H1 (cell line): ENCODE measurements at regions not wholly inside any gene's neighbourhood (a gene's known extent, or its start where the extent isn't known, plus 50 kb on each side); places are given as distances from the start of the nearest gene placed in this dataset.

ENCODE experiments used
- CTCF ChIA-PET: fragments of 300-600 bp; sonication (Branson Sonifier 250); formaldehyde crosslinking; loops from one replicate; lab custom pipeline; 2021; ENCODE audit not compliant: partially characterized antibody; lab: Charles Lee
- POLR2A ChIA-PET: fragments of 300-600 bp; sonication (Branson Sonifier 250); formaldehyde crosslinking; loops from one replicate; lab custom pipeline; 2021; ENCODE audit warnings: inconsistent platforms; ENCODE audit not compliant: partially characterized antibody; lab: Charles Lee
- DNase-seq, 2 experiments: peaks; one replicate each; pipeline versions ENCODE4 v3.0.0 to v3.0.0-alpha.2; 2010 to 2022; ENCODE audit warnings: low spot score in 2 of 2, low read depth in 1 of 2, mixed read lengths in 1 of 2
- FAIRE-seq: peaks from 2 replicates; lab custom pipeline; 2011; peaks lifted over from hg19 to GRCh38; lab: Jason Lieb, UNC
- H2AFZ ChIP-seq: 2 replicates; pipeline ENCODE4 v1.8.1; 2012; ENCODE audit warnings: low read length, inconsistent platforms
- H2AK5ac ChIP-seq: 2 replicates; pipeline ENCODE4 v1.6.1; 2013; ENCODE audit warnings: low read depth, low read length
- H2BK120ac ChIP-seq: replicated peaks from 2 replicates; pipeline ENCODE3; 2013; ENCODE audit warnings: low read depth, low read length, inconsistent platforms
- H2BK12ac ChIP-seq: 2 replicates; pipeline ENCODE4 v1.6.1; 2013; ENCODE audit warnings: low read depth, low read length
- H2BK15ac ChIP-seq: 2 replicates; pipeline ENCODE4 v1.6.1; 2013; ENCODE audit warnings: low read length
- H2BK20ac ChIP-seq: 2 replicates; pipeline ENCODE4 v1.6.1; 2013; ENCODE audit warnings: low read length
- H2BK5ac ChIP-seq: 2 replicates; pipeline ENCODE4 v1.6.1; 2013; ENCODE audit warnings: low read depth, low read length
- H3K14ac ChIP-seq: 2 replicates; pipeline ENCODE4 v1.6.1; 2013; ENCODE audit warnings: inconsistent platforms; ENCODE audit not compliant: insufficient read length
- H3K18ac ChIP-seq: 2 replicates; pipeline ENCODE4 v1.6.1; 2013; ENCODE audit warnings: low read length; ENCODE audit errors: extremely low read depth
- H3K23ac ChIP-seq: 2 replicates; pipeline ENCODE4 v1.6.1; 2013; ENCODE audit warnings: inconsistent platforms; ENCODE audit not compliant: insufficient read length
- H3K23me2 ChIP-seq: 2 replicates; pipeline ENCODE4 v1.6.1; 2013; ENCODE audit warnings: low read depth, low read length
- H3K27ac ChIP-seq: 2 replicates; pipeline ENCODE4 v1.6.1; 2011; ENCODE audit warnings: low read depth, low read length, inconsistent platforms
- H3K27me3 ChIP-seq, 4 experiments: replicated peaks in 1 of 4; 1 replicate in 1 of 4; 2 replicates in 3 of 4; pipeline versions ENCODE4 v1.6.1 to v1.8.1; 2011 to 2013; ENCODE audit warnings: low read length in 3 of 4, mild to moderate bottlenecking in 3 of 4, inconsistent platforms in 2 of 4, mixed read lengths in 2 of 4, moderate library complexity in 1 of 4; ENCODE audit not compliant: control insufficient read depth in 3 of 4, insufficient read depth in 3 of 4; ENCODE audit errors: extremely low read depth in 1 of 4
- H3K36me3 ChIP-seq, 4 experiments: 2 replicates each; pipeline versions ENCODE4 v1.6.1 to v1.8.1; 2011 to 2013; ENCODE audit warnings: mild to moderate bottlenecking in 4 of 4, low read length in 3 of 4, moderate library complexity in 2 of 4, control low read depth in 1 of 4, inconsistent platforms in 1 of 4; ENCODE audit not compliant: insufficient read depth in 4 of 4, control insufficient read depth in 2 of 4
- H3K4ac ChIP-seq: replicated peaks from 2 replicates; pipeline ENCODE3; 2013; ENCODE audit warnings: low read length, low read depth, mixed read lengths, inconsistent platforms; ENCODE audit not compliant: insufficient read length
- H3K4me1 ChIP-seq, 4 experiments: replicated peaks in 1 of 4; 1 replicate in 1 of 4; 2 replicates in 3 of 4; pipeline versions ENCODE4 v1.6.1 to v1.8.1; 2011 to 2013; ENCODE audit warnings: low read length in 3 of 4, inconsistent platforms in 2 of 4, mixed read lengths in 1 of 4; ENCODE audit not compliant: insufficient read depth in 4 of 4, control insufficient read depth in 3 of 4
- H3K4me2 ChIP-seq, 2 experiments: 2 replicates each; pipeline versions ENCODE4 v1.6.1 to v1.8.1; 2011 to 2013; ENCODE audit warnings: low read depth in 2 of 2, low read length in 2 of 2, control low read depth in 1 of 2, inconsistent platforms in 1 of 2, mild to moderate bottlenecking in 1 of 2; ENCODE audit not compliant: insufficient read depth in 1 of 2
- H3K4me3 ChIP-seq, 4 experiments: fragments of 200-600, 300-600 bp in 1 of 4; sonication (generic), shearing (Covaris generic), sonication (Bioruptor Twin) in 1 of 4; 2 replicates each; pipeline versions ENCODE4 v1.5.1 to v1.8.1; 2011 to 2016; ENCODE audit warnings: low read length in 4 of 4, low read depth in 3 of 4, control low read depth in 2 of 4, inconsistent platforms in 2 of 4, mild to moderate bottlenecking in 2 of 4, mixed read lengths in 1 of 4, moderate library complexity in 1 of 4; ENCODE audit not compliant: insufficient read depth in 2 of 4; ENCODE audit errors: extremely low read depth in 1 of 4
- H3K56ac ChIP-seq: replicated peaks from 2 replicates; pipeline ENCODE3; 2013; ENCODE audit warnings: low read depth, mild to moderate bottlenecking, mixed read lengths, low read length, inconsistent platforms; ENCODE audit not compliant: insufficient read length
- H3K79me1 ChIP-seq: 2 replicates; pipeline ENCODE4 v1.6.1; 2013; ENCODE audit warnings: low read depth, low read length, control low read depth
- H3K79me2 ChIP-seq, 2 experiments: 2 replicates each; pipeline versions ENCODE4 v1.6.1 to v1.8.1; 2012 to 2013; ENCODE audit warnings: low read length in 2 of 2, mild to moderate bottlenecking in 2 of 2, inconsistent platforms in 1 of 2; ENCODE audit not compliant: insufficient read depth in 2 of 2, control insufficient read depth in 1 of 2
- H3K9ac ChIP-seq, 4 experiments: replicated peaks in 1 of 4; 1 replicate in 1 of 4; 2 replicates in 3 of 4; pipeline versions ENCODE4 v1.6.1 to v1.8.1; 2011 to 2013; ENCODE audit warnings: low read depth in 3 of 4, low read length in 3 of 4, control low read depth in 2 of 4, mild to moderate bottlenecking in 2 of 4, moderate library complexity in 2 of 4, inconsistent platforms in 1 of 4; ENCODE audit errors: extremely low read depth in 1 of 4
- H3K9me3 ChIP-seq, 2 experiments: 2 replicates each; pipeline versions ENCODE4 v1.6.1 to v1.8.1; 2012 to 2013; ENCODE audit warnings: mild to moderate bottlenecking in 2 of 2, moderate library complexity in 2 of 2, control low read depth in 1 of 2, inconsistent platforms in 1 of 2, low read depth in 1 of 2, low read length in 1 of 2, mixed read lengths in 1 of 2; ENCODE audit not compliant: insufficient read depth in 2 of 2
- H4K20me1 ChIP-seq, 2 experiments: replicated peaks in 1 of 2; 2 replicates each; pipeline versions ENCODE3 to v1.8.1; 2011 to 2013; ENCODE audit warnings: inconsistent platforms in 2 of 2, low read length in 2 of 2, mild to moderate bottlenecking in 1 of 2; ENCODE audit not compliant: insufficient read depth in 2 of 2, control insufficient read depth in 1 of 2
- H4K5ac ChIP-seq: 2 replicates; pipeline ENCODE4 v1.6.1; 2013; ENCODE audit warnings: low read length, low read depth, mixed read lengths, inconsistent platforms; ENCODE audit not compliant: insufficient read length
- H4K8ac ChIP-seq: 2 replicates; pipeline ENCODE4 v1.8.0; 2013; ENCODE audit warnings: mild to moderate bottlenecking, moderate library complexity, low read length, inconsistent platforms; ENCODE audit not compliant: insufficient read depth; ENCODE audit errors: extremely low read depth
- H4K91ac ChIP-seq: replicated peaks from 2 replicates; pipeline ENCODE3; 2013; ENCODE audit warnings: low read length, mixed read lengths, inconsistent platforms; ENCODE audit not compliant: insufficient read length
- POLR2A ChIP-seq, 2 experiments: IDR thresholded peaks; 1 replicate in 1 of 2; 2 replicates in 1 of 2; pipeline ENCODE4 v1.6.1; 2011; ENCODE audit warnings: low read depth in 2 of 2, low read length in 2 of 2, mild to moderate bottlenecking in 2 of 2; ENCODE audit errors: control extremely low read depth in 1 of 2
- TAF7 ChIP-seq: optimal IDR thresholded peaks from 2 replicates; pipeline ENCODE3; 2011; ENCODE audit warnings: low read depth, mild to moderate bottlenecking, inconsistent platforms, low read length, moderate library complexity, borderline replicate concordance
- WGBS, 2 experiments: shearing (Covaris generic) in 1 of 2; methylation state at CpG; one replicate each; pipeline versions ENCODE4 v1.1.6 to v1.1.7; 2013 to 2015; ENCODE audit warnings: low lambda C conversion rate in 2 of 2, mixed read lengths in 2 of 2, inconsistent platforms in 1 of 2, low coverage in 1 of 2, missing lambda C conversion rate in 1 of 2; ENCODE audit not compliant: insufficient replicate concordance in 2 of 2, insufficient coverage in 1 of 2, insufficient read length in 1 of 2; ENCODE audit errors: extremely low coverage in 1 of 2, missing lambda C conversion rate in 1 of 2; 5-methylcytosine and 5-hydroxymethylcytosine counted together

GRCh38 chr12:4984344-4984743 lies 59.3 kb upstream of the KCNA5 start:
- Histone ChIP-seq H3K23me2 (no peaks in the 10 kb centered on the region), H4K20me1 (no peaks in the 10 kb centered on the region), H3K79me2 (no peaks in the 10 kb centered on the region), H2BK20ac (no peak overlapping the region), H3K36me3 (no peaks in the 10 kb centered on the region), H3K79me1 (no peaks in the 10 kb centered on the region), H2BK15ac (no peak overlapping the region), H3K4me2 (no peak overlapping the region), H3K27ac (no peak overlapping the region), H3K18ac (no peak overlapping the region), H2BK12ac (no peak overlapping the region), H3K27me3 (no peaks in the 10 kb centered on the region; a peak in 2 of 7 replicates), H3K23ac (no peak overlapping the region), H2BK5ac (no peak overlapping the region), H3K9me3 (no peaks in the 10 kb centered on the region), H3K4ac (no peak overlapping the region), H3K4me1 (no peaks in the 10 kb centered on the region), H3K9ac (no peak overlapping the region), H2BK120ac (no peak overlapping the region), H4K8ac (no peak overlapping the region), H2AK5ac (no peak overlapping the region), H3K56ac (no peak overlapping the region), H3K14ac (no peak overlapping the region), H3K4me3 (no peak overlapping the region), H2AFZ (no peak overlapping the region), H4K91ac (no peak overlapping the region), H4K5ac (no peak overlapping the region)
- FAIRE-seq, result no peak
- POLR2A ChIA-PET, result no interaction called here
- DNase-seq, result no peak
- WGBS, 2 experiments, result 89% methylated on average over 2 of the region's 2 CpGs; no CpG with 5 or more reads in 1 of the 2 experiments
- CTCF ChIA-PET, result interaction anchor here (1.0 to 3.8 kb wide), 4 partner anchors 9 to 128 kb away, joined by 3 to 41 read pairs (median 6); no protein-coding TSS in a partner anchor
- TF ChIP-seq TAF7 (no peak), POLR2A (IDR thresholded peaks at IDR 0.05; ENCODE audit: control extremely low read depth in 1 of 2, low read depth in 2 of 2, low read length in 2 of 2) (no peak)
